ENCODE measurements at regions not wholly inside any gene's neighbourhood (a gene's known extent, or its start where the extent isn't known, plus 50 kb on each side); places are given as distances from the start of the nearest gene placed in this dataset.

- no peak for TF ChIP-seq POLR2AphosphoS5 (IDR thresholded peaks at IDR 0.05; ENCODE audit: low read depth, low read length)
- no peak for TF ChIP-seq REST (IDR thresholded peaks at IDR 0.05; ENCODE audit: insufficient read depth in 1 of 2, low read depth in 2 of 2, low read length in 2 of 2)
- no peak for TF ChIP-seq SIN3A (IDR thresholded peaks at IDR 0.05; ENCODE audit: borderline replicate concordance, insufficient read depth, low read length)
- TF ChIP-seq TAF1 (IDR thresholded peaks at IDR 0.05; ENCODE audit: borderline replicate concordance, insufficient read depth, low read length), result no peak
Observed at GRCh38 chr3:177512945-177513814, 315.9 kb upstream of the TBL1XR1 start.
